Tibial nerve (tissue), 4 donors: ENCODE measurements at regions not wholly inside any gene's neighbourhood (a gene's known extent, or its start where the extent isn't known, plus 50 kb on each side); places are given as distances from the start of the nearest gene placed in this dataset.
"Not testable (repeated sequence)": the region's sequence is repeated elsewhere in the genome, so short reads cannot be mapped to it uniquely, and the experiment has no call there.

Experiments used
- CTCF ChIP-seq, 5 experiments: fragments of 200-600 bp in 3 of 5; fragments of 450-650 bp in 2 of 5; sonication (generic) in 3 of 5; IDR thresholded peaks; one replicate each; pipeline ENCODE4 v1.5.1; 2016 to 2019; ENCODE audit warnings: antibody characterized with exemption in 5 of 5, mild to moderate bottlenecking in 3 of 5, moderate library complexity in 2 of 5
- EP300 ChIP-seq, 2 donors: sonication (generic); formaldehyde crosslinking; IDR thresholded peaks; one replicate each; pipeline ENCODE4 v1.6.1; 2017; ENCODE audit warnings: antibody characterized with exemption in 2 of 2, mild to moderate bottlenecking in 1 of 2

GRCh38 chr2:91463007-91463406 lies 2771.5 kb downstream of the RPIA start:
- TF ChIP-seq CTCF, EP300 (IDR thresholded peaks at IDR 0.05): not testable (repeated sequence)
